ENCODE measurements at regions not wholly inside any gene's neighbourhood (a gene's known extent, or its start where the extent isn't known, plus 50 kb on each side); places are given as distances from the start of the nearest gene placed in this dataset.

DNA sequence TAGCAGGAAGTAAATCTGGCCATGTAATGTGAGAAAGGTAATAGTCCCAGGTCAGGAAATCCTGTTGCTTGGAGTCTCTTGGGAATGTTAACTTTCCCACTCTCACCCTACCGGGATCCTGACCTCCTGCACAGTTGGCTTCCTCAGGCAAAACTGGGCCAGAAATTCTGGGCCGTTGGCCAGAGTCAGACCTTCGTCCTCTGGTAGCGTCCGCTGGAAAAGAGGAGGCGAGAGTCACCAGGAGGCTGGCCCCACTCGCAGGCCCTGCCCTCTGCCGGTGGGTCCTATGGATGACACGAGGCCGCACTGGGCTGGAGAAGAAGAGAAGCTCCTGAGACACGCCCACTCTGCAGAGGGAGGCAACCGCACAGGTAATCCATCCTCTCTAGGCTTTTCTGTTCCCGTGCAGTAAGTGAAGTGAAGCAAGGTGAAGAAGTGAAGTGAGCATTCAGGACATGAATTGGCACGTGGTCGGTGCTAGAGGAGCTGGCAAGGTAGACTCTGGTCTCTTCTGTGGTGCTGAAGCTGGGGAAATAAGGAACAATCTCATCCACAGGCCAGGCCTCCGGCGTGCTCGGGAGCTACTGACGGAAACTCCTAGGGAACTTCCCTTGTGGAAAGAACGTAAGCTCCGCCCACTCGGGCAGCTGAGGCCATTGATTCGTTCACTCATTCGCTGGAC lies 182.7 kb upstream of the GLI2 start:
- TF ChIP-seq, protein P1, sequence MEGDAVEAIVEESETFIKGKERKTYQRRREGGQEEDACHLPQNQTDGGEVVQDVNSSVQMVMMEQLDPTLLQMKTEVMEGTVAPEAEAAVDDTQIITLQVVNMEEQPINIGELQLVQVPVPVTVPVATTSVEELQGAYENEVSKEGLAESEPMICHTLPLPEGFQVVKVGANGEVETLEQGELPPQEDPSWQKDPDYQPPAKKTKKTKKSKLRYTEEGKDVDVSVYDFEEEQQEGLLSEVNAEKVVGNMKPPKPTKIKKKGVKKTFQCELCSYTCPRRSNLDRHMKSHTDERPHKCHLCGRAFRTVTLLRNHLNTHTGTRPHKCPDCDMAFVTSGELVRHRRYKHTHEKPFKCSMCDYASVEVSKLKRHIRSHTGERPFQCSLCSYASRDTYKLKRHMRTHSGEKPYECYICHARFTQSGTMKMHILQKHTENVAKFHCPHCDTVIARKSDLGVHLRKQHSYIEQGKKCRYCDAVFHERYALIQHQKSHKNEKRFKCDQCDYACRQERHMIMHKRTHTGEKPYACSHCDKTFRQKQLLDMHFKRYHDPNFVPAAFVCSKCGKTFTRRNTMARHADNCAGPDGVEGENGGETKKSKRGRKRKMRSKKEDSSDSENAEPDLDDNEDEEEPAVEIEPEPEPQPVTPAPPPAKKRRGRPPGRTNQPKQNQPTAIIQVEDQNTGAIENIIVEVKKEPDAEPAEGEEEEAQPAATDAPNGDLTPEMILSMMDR (IDR thresholded peaks at IDR 0.05), result peak in 5 of 6 experiments; percentile 27 to 65 (median 60)
- TF ChIP-seq POLR2A (IDR thresholded peaks at IDR 0.05), result no peak
